ENCODE measurements at regions not wholly inside any gene's neighbourhood (a gene's known extent, or its start where the extent isn't known, plus 50 kb on each side); places are given as distances from the start of the nearest gene placed in this dataset.

DNA sequence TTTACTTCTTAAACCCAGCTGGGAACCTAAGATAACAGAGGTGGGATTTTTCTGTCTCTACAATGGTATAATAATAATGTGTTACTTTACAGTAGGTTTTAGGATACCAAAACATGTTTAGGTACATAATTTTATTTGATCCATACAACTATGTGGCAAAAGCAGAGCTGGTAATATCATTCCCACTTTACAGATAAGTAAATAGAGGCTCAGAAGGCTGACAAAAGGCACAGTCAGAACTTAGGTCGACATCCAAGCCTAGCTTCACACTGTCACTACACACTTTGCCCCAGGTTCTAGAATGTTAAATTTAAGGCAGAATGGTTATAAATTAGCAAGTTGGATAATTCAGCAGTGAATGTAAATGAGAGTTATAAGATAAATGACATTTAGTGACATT lies 189.6 kb upstream of the PARD3B start:
- TF ChIP-seq, protein P1, sequence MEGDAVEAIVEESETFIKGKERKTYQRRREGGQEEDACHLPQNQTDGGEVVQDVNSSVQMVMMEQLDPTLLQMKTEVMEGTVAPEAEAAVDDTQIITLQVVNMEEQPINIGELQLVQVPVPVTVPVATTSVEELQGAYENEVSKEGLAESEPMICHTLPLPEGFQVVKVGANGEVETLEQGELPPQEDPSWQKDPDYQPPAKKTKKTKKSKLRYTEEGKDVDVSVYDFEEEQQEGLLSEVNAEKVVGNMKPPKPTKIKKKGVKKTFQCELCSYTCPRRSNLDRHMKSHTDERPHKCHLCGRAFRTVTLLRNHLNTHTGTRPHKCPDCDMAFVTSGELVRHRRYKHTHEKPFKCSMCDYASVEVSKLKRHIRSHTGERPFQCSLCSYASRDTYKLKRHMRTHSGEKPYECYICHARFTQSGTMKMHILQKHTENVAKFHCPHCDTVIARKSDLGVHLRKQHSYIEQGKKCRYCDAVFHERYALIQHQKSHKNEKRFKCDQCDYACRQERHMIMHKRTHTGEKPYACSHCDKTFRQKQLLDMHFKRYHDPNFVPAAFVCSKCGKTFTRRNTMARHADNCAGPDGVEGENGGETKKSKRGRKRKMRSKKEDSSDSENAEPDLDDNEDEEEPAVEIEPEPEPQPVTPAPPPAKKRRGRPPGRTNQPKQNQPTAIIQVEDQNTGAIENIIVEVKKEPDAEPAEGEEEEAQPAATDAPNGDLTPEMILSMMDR (IDR thresholded peaks at IDR 0.05): no peak
- no peak for TF ChIP-seq POLR2A (IDR thresholded peaks at IDR 0.05)
- H3K27ac ChIP-seq: no peak overlapping the region
- H3K4me3 ChIP-seq: no peak overlapping the region
- no peaks in the 10 kb centered on the region for H3K4me1 ChIP-seq
- 56 to 63% methylated on average over 1 of the region's 1 CpG for WGBS, 2 donors
- no peaks in the 10 kb centered on the region for H3K9me3 ChIP-seq
- no peaks in the 10 kb centered on the region for H3K36me3 ChIP-seq
- H3K27me3 ChIP-seq: no peaks in the 10 kb centered on the region
- intact Hi-C loops (cut with DNase I): no loop called here
- no peak for DNase-seq

GRCh38 chr2:204356151-204356641 lies 189.1 kb upstream of the PARD3B start:
- intact Hi-C loops (cut with DNase I): no loop called here
- no peak for TF ChIP-seq POLR2A (IDR thresholded peaks at IDR 0.05)
- TF ChIP-seq, protein P1 (IDR thresholded peaks at IDR 0.05): no peak
- no peaks in the 10 kb centered on the region for H3K36me3 ChIP-seq
- no peak overlapping the region for H3K27ac ChIP-seq
- no peaks in the 10 kb centered on the region for H3K9me3 ChIP-seq
- DNase-seq: no peak
- no peaks in the 10 kb centered on the region for H3K27me3 ChIP-seq
- H3K4me1 ChIP-seq: no peaks in the 10 kb centered on the region
- 41 to 56% methylated on average over 4 of the region's 4 CpGs for WGBS, 2 donors
- H3K4me3 ChIP-seq: no peak overlapping the region

- Histone ChIP-seq H3K36me3 (no peaks in the 10 kb centered on the region), H3K9me3 (no peaks in the 10 kb centered on the region), H3K27ac (no peak overlapping the region), H3K4me1 (no peaks in the 10 kb centered on the region), H3K27me3 (no peaks in the 10 kb centered on the region), H3K4me3 (no peak overlapping the region)
- intact Hi-C loops (cut with DNase I): no loop called here
- TF ChIP-seq, protein P1 (IDR thresholded peaks at IDR 0.05): no peak
- TF ChIP-seq POLR2A (IDR thresholded peaks at IDR 0.05): no peak
- WGBS, 2 donors: 91 to 97% methylated on average over 8 to 9 of the region's 9 CpGs
- DNase-seq: no peak
These were observed 188.0 kb upstream of the PARD3B start for GRCh38 chr2:204357286-204357685.

- intact Hi-C loops (cut with DNase I): no loop called here
- H3K9me3 ChIP-seq: no peaks in the 10 kb centered on the region
- no peaks in the 10 kb centered on the region for H3K36me3 ChIP-seq
- TF ChIP-seq, protein P1 (IDR thresholded peaks at IDR 0.05): no peak
- no peak for TF ChIP-seq POLR2A (IDR thresholded peaks at IDR 0.05)
- no peak overlapping the region for H3K27ac ChIP-seq
- 87 to 100% methylated on average over 1 of the region's 1 CpG for WGBS, 2 donors
- no peaks in the 10 kb centered on the region for H3K4me1 ChIP-seq
- no peak overlapping the region for H3K4me3 ChIP-seq
- DNase-seq: no peak
- H3K27me3 ChIP-seq: no peaks in the 10 kb centered on the region
These were observed 186.2 kb upstream of the PARD3B start for GRCh38 chr2:204359076-204359475.

DNA sequence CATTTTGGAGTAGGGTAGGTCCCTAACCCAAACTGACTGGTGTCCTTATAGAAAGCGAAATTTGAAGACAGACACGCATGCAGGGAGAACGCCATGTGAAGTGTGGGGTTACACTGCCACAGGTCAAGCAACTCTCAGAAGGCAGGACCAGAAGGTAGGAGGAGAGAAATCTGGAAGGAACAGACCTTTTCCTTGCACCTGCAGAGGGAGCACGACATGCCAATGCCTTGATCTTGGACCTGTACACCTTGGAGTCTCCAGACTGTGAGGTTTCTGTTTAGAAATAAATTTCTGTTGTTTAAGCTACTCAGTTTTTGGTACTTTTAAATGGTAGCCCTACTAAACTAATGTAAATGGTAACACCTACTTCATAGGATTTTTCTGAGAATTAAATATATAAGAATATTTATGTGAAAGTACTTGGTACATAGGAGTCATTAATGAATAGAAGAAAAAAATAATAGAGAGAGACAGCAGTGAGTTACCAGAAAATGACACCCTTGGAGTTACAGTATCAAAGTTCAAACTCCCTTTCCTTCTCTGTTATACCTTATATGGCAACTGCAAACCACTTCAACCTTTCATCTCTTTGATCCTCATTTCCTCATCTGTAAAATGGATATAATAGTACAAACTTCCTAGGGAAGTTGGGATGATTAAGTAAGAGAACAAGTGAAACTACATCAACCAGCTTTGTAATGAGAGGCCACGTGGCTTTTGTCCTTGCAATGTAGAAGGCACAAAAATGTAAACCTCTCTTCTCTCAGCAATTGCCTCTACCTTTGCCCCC lies 184.9 kb upstream of the PARD3B start:
- DNase-seq: no peak
- TF ChIP-seq, protein P1 (IDR thresholded peaks at IDR 0.05): no peak
- no peak for TF ChIP-seq POLR2A (IDR thresholded peaks at IDR 0.05)
- Histone ChIP-seq H3K4me1 (no peaks in the 10 kb centered on the region), H3K4me3 (no peak overlapping the region), H3K27me3 (no peaks in the 10 kb centered on the region), H3K36me3 (no peaks in the 10 kb centered on the region), H3K27ac (no peak overlapping the region), H3K9me3 (no peaks in the 10 kb centered on the region)
- intact Hi-C loops (cut with DNase I): no loop called here
- 78 to 86% methylated on average over 5 of the region's 5 CpGs for WGBS, 2 donors
